Hepatocyte (in vitro differentiated cells): ENCODE measurements at regions not wholly inside any gene's neighbourhood (a gene's known extent, or its start where the extent isn't known, plus 50 kb on each side); places are given as distances from the start of the nearest gene placed in this dataset.

ENCODE experiments used
- CTCF ChIP-seq: fragments of 200-600 bp; sonication (generic); IDR thresholded peaks from 2 replicates; pipeline ENCODE4 v1.5.1; 2016; ENCODE audit warnings: antibody characterized with exemption, mild to moderate bottlenecking; ENCODE audit not compliant: poor library complexity
- EZH2 ChIP-seq: fragments of 200-600 bp; sonication (generic); IDR thresholded peaks from 2 replicates; pipeline ENCODE4 v1.6.1; 2016; ENCODE audit warnings: antibody characterized with exemption, mild to moderate bottlenecking, borderline replicate concordance
- EZH2phosphoT487 ChIP-seq: fragments of 200-600 bp; sonication (generic); IDR thresholded peaks from one replicate; pipeline ENCODE4 v1.6.1; 2018; ENCODE audit warnings: antibody characterized with exemption, mild to moderate bottlenecking, low read depth, moderate library complexity; ENCODE audit not compliant: unreplicated experiment, severe bottlenecking

GRCh38 chr4:45094684-45095083 is 368.3 kb upstream of the GNPDA2 start:
- TF ChIP-seq CTCF = no peak
- no peak for TF ChIP-seq EZH2
- TF ChIP-seq EZH2phosphoT487 = no peak
